ENCODE measurements at regions not wholly inside any gene's neighbourhood (a gene's known extent, or its start where the extent isn't known, plus 50 kb on each side); places are given as distances from the start of the nearest gene placed in this dataset.

DNA sequence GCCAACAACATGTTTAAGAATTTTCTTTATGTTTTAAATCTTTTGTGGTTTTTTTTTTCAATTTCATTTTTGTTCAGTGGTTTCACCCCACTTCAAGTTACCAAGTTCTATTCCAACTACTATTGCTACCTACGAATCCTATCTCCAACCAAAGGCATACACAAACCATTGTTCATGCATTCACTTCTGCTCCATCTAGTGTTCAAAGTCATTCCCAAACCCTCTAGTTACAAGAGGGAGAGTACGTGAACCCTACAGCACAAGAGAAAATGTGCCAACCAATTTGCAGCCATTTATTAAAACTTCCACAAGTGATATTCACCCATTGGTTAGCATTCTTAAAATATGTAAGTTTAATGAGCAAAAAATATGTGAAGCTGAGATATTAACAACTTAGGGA is 295.1 kb upstream of the KYNU start:
- no peaks in the 10 kb centered on the region for H3K36me3 ChIP-seq (ENCODE audit: control insufficient read depth in 2 of 2, extremely low read depth in 1 of 2, insufficient read depth in 2 of 2, low read length in 2 of 2)
- BruUV-seq (replicated peaks) = no TSS peak
- DNase-seq (ENCODE audit: low read depth, low spot score) (no peak), FAIRE-seq (no peak)
- no peak overlapping the region for H3K4me2 ChIP-seq (ENCODE audit: insufficient read depth, low read length)
- dilution Hi-C loops (cut with MboI; ENCODE audit: extremely low pct_ligation_motif_present, low sequenced_read_pairs) (no loop called here), intact Hi-C loops (cut with micrococcal nuclease) (no loop called here)
- ChIA-PET POLR2A (no interaction called here), CTCF (no interaction called here)
- no peaks in the 10 kb centered on the region for H3K9me1 ChIP-seq (replicated peaks; ENCODE audit: control insufficient read depth, extremely low read depth, insufficient read depth, low read length)
- no peaks in the 10 kb centered on the region for H3K79me2 ChIP-seq (ENCODE audit: control insufficient read depth, insufficient read depth, low read length)
- no peak overlapping the region for H3K9ac ChIP-seq (replicated peaks; ENCODE audit: extremely low read depth, insufficient read depth, low read length)
- no peaks in the 10 kb centered on the region for H3K9me3 ChIP-seq (replicated peaks; ENCODE audit: control insufficient read depth, insufficient read depth, low read length)
- no peak overlapping the region for H3K27ac ChIP-seq (ENCODE audit: insufficient read depth, low read depth, low read length)
- TF ChIP-seq POLR2AphosphoS5 (IDR thresholded peaks at IDR 0.05; ENCODE audit: insufficient read depth, low read depth, low read length) (no peak), EZH2 (IDR thresholded peaks at IDR 0.05; ENCODE audit: borderline replicate concordance, low read depth, low read length, severe bottlenecking) (no peak), JUN (IDR thresholded peaks at IDR 0.05; ENCODE audit: borderline replicate concordance, insufficient read depth, insufficient read length, low read depth) (no peak), FOS (IDR thresholded peaks at IDR 0.05; ENCODE audit: borderline replicate concordance, insufficient read depth, low read length) (no peak), POLR2A (IDR thresholded peaks at IDR 0.05; ENCODE audit: low read depth, low read length) (no peak), GATA2 (IDR thresholded peaks at IDR 0.05; ENCODE audit: insufficient read depth, insufficient read length, low read depth, low read length) (no peak), MYC (IDR thresholded peaks at IDR 0.05; ENCODE audit: low read depth, low read length) (no peak)
- TF ChIP-seq, protein P1, sequence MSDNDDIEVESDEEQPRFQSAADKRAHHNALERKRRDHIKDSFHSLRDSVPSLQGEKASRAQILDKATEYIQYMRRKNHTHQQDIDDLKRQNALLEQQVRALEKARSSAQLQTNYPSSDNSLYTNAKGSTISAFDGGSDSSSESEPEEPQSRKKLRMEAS (IDR thresholded peaks at IDR 0.05; ENCODE audit: insufficient read depth, insufficient read length) = no peak
- TF ChIP-seq, protein P2, sequence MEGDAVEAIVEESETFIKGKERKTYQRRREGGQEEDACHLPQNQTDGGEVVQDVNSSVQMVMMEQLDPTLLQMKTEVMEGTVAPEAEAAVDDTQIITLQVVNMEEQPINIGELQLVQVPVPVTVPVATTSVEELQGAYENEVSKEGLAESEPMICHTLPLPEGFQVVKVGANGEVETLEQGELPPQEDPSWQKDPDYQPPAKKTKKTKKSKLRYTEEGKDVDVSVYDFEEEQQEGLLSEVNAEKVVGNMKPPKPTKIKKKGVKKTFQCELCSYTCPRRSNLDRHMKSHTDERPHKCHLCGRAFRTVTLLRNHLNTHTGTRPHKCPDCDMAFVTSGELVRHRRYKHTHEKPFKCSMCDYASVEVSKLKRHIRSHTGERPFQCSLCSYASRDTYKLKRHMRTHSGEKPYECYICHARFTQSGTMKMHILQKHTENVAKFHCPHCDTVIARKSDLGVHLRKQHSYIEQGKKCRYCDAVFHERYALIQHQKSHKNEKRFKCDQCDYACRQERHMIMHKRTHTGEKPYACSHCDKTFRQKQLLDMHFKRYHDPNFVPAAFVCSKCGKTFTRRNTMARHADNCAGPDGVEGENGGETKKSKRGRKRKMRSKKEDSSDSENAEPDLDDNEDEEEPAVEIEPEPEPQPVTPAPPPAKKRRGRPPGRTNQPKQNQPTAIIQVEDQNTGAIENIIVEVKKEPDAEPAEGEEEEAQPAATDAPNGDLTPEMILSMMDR (IDR thresholded peaks at IDR 0.05; ENCODE audit: extremely low read depth in 1 of 2, insufficient read depth in 1 of 2, low read depth in 1 of 2, low read length in 2 of 2) = no peak
- no peaks in the 10 kb centered on the region for H4K20me1 ChIP-seq (replicated peaks; ENCODE audit: control insufficient read depth, extremely low read depth, insufficient read depth, low read length)
- H3K4me3 ChIP-seq (replicated peaks in 1 of 3; ENCODE audit: insufficient read depth in 1 of 3, low read depth in 1 of 3, low read length in 3 of 3) = no peak overlapping the region
- H3K4me1 ChIP-seq (ENCODE audit: control insufficient read depth, extremely low read depth, insufficient read depth, low read length) = no peaks in the 10 kb centered on the region
- H2AFZ ChIP-seq (ENCODE audit: low read depth, low read length) = no peak overlapping the region
- no peaks in the 10 kb centered on the region for H3K27me3 ChIP-seq (ENCODE audit: control insufficient read depth in 2 of 2, insufficient read depth in 2 of 2, low read length in 2 of 2)

All from endothelial cell of umbilical vein (primary cell).